Upper lobe of left lung (tissue), 6 donors: ENCODE measurements at regions not wholly inside any gene's neighbourhood (a gene's known extent, or its start where the extent isn't known, plus 50 kb on each side); places are given as distances from the start of the nearest gene placed in this dataset.

Experiments
- ATAC-seq, 2 donors: fragments of 200-7000 bp; cut with Tn5 transposase; one replicate each; pipeline ENCODE4 v1.9.1; 2022; ENCODE audit warnings: mild to moderate bottlenecking in 2 of 2, moderate library complexity in 2 of 2; ENCODE audit not compliant: low FRiP score in 2 of 2
- DNase-seq, 2 donors: peaks; one replicate each; pipeline ENCODE4 v3.0.0-alpha.2; 2019 to 2020
- H3K27ac ChIP-seq, 4 donors: fragments of 200-600 bp; sonication (generic); one replicate each; pipeline ENCODE4 v1.5.1; 2016 to 2019
- H3K27me3 ChIP-seq, 4 donors: fragments of 200-600 bp; sonication (generic); one replicate each; pipeline ENCODE4 v1.5.1; 2017 to 2019
- H3K36me3 ChIP-seq, 4 donors: fragments of 200-600 bp; sonication (generic); one replicate each; pipeline ENCODE4 v1.5.1; 2016 to 2019
- H3K4me1 ChIP-seq, 4 donors: fragments of 200-600 bp; sonication (generic); one replicate each; pipeline ENCODE4 v1.5.1; 2018 to 2019
- H3K4me3 ChIP-seq, 4 donors: fragments of 200-600 bp; sonication (generic); one replicate each; pipeline ENCODE4 v1.5.1; 2017 to 2019; ENCODE audit warnings: mild to moderate bottlenecking in 2 of 4, moderate library complexity in 1 of 4
- H3K9me3 ChIP-seq, 4 donors: fragments of 200-600 bp; sonication (generic); one replicate each; pipeline ENCODE4 v1.5.1; 2018 to 2019
- EP300 ChIP-seq, 4 donors: sonication (generic); formaldehyde crosslinking; IDR thresholded peaks; one replicate each; pipeline ENCODE4 v1.5.1; 2017; ENCODE audit warnings: antibody characterized with exemption in 4 of 4, control low read depth in 2 of 4
- POLR2A ChIP-seq, 4 donors: fragments of 450-650 bp; IDR thresholded peaks; one replicate each; pipeline ENCODE4 v1.5.1; 2016 to 2017; ENCODE audit warnings: antibody characterized with exemption in 4 of 4, mild to moderate bottlenecking in 2 of 4
- POLR2AphosphoS5 ChIP-seq, 2 donors: sonication (generic); formaldehyde crosslinking; IDR thresholded peaks; one replicate each; pipeline ENCODE4 v1.5.1; 2017; ENCODE audit warnings: antibody characterized with exemption in 2 of 2
- WGBS, 2 donors: methylation state at CpG; one replicate each; pipeline ENCODE4 v1.1.5; 2017 to 2018; 5-methylcytosine and 5-hydroxymethylcytosine counted together
- TF ChIP-seq, protein P1 (sequence below), 6 experiments: fragments of 450-650 bp in 4 of 6; fragments of 200-600 bp in 2 of 6; sonication (generic) in 2 of 6; IDR thresholded peaks; one replicate each; pipeline ENCODE4 v1.5.1; 2016 to 2019; ENCODE audit warnings: antibody characterized with exemption in 6 of 6
- donor health status: DM: no; HTN: no; CAD: no; lungs with moderate emphysema.
- donor health status: DM: no; HTN: yes; CAD: no; lungs with severe emphysema.

DNA sequence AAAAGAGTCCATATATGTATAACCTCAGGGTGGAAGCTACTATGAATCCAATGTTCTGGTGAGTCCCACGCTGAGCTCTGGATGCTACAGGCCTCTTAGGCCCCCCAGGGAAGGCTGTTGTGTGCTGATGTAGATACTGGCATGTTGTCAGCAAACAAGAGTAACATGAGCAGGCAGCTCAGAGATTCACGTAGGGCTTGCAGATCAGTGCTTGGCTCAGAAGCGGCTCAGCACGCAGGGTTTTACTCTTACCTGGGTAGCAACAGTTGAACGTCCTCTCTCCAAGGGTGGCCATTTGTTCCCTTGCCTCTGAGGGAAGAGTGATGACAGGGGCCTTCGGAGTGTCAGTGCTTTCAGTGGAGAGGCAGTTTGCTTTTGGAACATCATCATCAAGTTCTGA is 93.4 kb downstream of the ZFP64 start:
- ATAC-seq (no peak), DNase-seq (no peak)
- Histone ChIP-seq H3K4me3 (no peak overlapping the region), H3K4me1 (no peaks in the 10 kb centered on the region), H3K9me3 (no peaks in the 10 kb centered on the region), H3K27ac (no peak overlapping the region), H3K36me3 (peaks cover 0 to 3% (median 0%) of the 10 kb centered on the region in 4 donors), H3K27me3 (no peaks in the 10 kb centered on the region)
- whole genome bisulfite sequencing, 2 donors = 85 to 96% methylated on average over 6 of the region's 6 CpGs
- no peak for TF ChIP-seq POLR2AphosphoS5 (IDR thresholded peaks at IDR 0.05)
- TF ChIP-seq, protein P1, sequence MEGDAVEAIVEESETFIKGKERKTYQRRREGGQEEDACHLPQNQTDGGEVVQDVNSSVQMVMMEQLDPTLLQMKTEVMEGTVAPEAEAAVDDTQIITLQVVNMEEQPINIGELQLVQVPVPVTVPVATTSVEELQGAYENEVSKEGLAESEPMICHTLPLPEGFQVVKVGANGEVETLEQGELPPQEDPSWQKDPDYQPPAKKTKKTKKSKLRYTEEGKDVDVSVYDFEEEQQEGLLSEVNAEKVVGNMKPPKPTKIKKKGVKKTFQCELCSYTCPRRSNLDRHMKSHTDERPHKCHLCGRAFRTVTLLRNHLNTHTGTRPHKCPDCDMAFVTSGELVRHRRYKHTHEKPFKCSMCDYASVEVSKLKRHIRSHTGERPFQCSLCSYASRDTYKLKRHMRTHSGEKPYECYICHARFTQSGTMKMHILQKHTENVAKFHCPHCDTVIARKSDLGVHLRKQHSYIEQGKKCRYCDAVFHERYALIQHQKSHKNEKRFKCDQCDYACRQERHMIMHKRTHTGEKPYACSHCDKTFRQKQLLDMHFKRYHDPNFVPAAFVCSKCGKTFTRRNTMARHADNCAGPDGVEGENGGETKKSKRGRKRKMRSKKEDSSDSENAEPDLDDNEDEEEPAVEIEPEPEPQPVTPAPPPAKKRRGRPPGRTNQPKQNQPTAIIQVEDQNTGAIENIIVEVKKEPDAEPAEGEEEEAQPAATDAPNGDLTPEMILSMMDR (IDR thresholded peaks at IDR 0.05) = no peak
- no peak for TF ChIP-seq POLR2A (IDR thresholded peaks at IDR 0.05)
- TF ChIP-seq EP300 (IDR thresholded peaks at IDR 0.05) = no peak

DNA sequence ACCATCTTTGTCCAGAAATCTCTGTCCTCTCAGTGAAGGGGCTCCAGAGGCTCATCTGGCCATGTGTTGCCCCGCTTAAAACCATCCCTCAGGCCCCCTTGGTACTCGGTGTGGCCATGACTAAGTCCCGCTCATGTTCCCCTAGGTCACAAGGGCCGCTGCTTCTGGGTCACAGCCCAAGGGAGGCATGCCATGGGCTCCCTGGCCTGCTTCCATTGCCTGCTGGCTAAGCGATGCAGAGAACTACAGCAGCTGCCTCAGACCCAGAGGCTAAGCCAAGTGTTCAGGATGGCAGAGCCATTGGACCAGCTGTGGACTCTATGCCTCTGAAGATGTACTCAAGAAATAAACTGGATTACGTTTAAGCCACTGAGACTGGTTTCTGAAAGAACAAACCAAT is 95.5 kb downstream of the ZFP64 start:
- ATAC-seq = no peak
- TF ChIP-seq POLR2AphosphoS5 (IDR thresholded peaks at IDR 0.05) = no peak
- no peak for TF ChIP-seq POLR2A (IDR thresholded peaks at IDR 0.05)
- TF ChIP-seq, protein P1 (IDR thresholded peaks at IDR 0.05) = no peak
- TF ChIP-seq EP300 (IDR thresholded peaks at IDR 0.05) = no peak
- no peak overlapping the region for H3K4me3 ChIP-seq
- no peaks in the 10 kb centered on the region for H3K27me3 ChIP-seq
- no peaks in the 10 kb centered on the region for H3K9me3 ChIP-seq
- WGBS, 2 donors = 94 to 98% methylated on average over 6 of the region's 6 CpGs
- DNase-seq = no peak
- H3K4me1 ChIP-seq = no peaks in the 10 kb centered on the region
- no peak overlapping the region for H3K27ac ChIP-seq
- peaks cover 0 to 3% (median 0%) of the 10 kb centered on the region in 4 donors for H3K36me3 ChIP-seq

DNA sequence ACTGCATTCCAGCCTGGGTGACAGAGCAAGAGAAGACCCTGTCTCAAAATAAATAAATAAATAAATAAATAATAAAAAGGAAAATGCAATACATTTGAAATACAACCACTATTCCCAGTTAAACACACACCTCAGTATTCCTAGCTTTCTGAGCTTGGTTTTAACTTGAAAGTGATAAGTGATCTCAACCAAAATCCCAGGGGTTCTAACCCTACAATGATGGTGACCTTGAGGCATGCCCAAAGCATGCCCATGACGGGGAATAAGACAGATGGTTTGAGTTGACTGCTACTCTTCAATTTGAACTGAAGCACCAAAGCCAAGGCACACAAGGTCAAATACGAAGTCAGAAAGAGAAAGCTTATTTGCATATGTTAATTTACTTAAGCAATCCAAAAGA is 96.9 kb downstream of the ZFP64 start:
- 68 to 87% methylated on average over 2 of the region's 2 CpGs for WGBS, 2 donors
- ATAC-seq (no peak), DNase-seq (no peak)
- no peak overlapping the region for H3K27ac ChIP-seq
- TF ChIP-seq EP300 (IDR thresholded peaks at IDR 0.05) (no peak), POLR2AphosphoS5 (IDR thresholded peaks at IDR 0.05) (no peak), POLR2A (IDR thresholded peaks at IDR 0.05) (no peak)
- TF ChIP-seq, protein P1 (IDR thresholded peaks at IDR 0.05) = no peak
- no peaks in the 10 kb centered on the region for H3K9me3 ChIP-seq
- no peaks in the 10 kb centered on the region for H3K4me1 ChIP-seq
- no peaks in the 10 kb centered on the region for H3K27me3 ChIP-seq
- H3K4me3 ChIP-seq = no peak overlapping the region
- H3K36me3 ChIP-seq = peaks cover 0 to 3% (median 0%) of the 10 kb centered on the region in 4 donors

DNA sequence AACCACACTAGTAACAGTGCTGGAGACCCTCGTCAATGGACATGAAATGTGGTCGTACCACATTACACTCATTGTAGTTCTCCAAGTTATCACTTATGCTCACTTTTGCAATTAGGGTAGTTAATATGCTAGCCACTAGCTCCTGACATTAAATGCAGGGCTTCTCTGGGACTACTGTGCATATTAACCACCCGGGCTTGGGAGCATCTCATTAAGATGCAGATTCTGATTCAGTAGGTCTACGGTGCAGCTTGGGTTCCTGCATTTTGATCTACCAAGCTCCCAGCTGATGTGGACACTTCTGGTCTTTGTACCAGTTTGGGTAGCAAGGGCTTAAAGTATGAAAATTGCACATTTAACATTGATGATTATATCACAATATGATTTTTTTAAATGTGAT is 98.0 kb downstream of the ZFP64 start:
- TF ChIP-seq POLR2A (IDR thresholded peaks at IDR 0.05) (no peak), POLR2AphosphoS5 (IDR thresholded peaks at IDR 0.05) (no peak), EP300 (IDR thresholded peaks at IDR 0.05) (no peak)
- TF ChIP-seq, protein P1 (IDR thresholded peaks at IDR 0.05) = no peak
- Histone ChIP-seq H3K27me3 (no peaks in the 10 kb centered on the region), H3K4me3 (no peak overlapping the region), H3K4me1 (no peaks in the 10 kb centered on the region), H3K9me3 (no peaks in the 10 kb centered on the region), H3K36me3 (peaks cover 0 to 3% (median 0%) of the 10 kb centered on the region in 4 donors), H3K27ac (no peak overlapping the region)
- DNase-seq (no peak), ATAC-seq (no peak)
- WGBS, 2 donors = 88 to 97% methylated on average over 4 of the region's 4 CpGs

DNA sequence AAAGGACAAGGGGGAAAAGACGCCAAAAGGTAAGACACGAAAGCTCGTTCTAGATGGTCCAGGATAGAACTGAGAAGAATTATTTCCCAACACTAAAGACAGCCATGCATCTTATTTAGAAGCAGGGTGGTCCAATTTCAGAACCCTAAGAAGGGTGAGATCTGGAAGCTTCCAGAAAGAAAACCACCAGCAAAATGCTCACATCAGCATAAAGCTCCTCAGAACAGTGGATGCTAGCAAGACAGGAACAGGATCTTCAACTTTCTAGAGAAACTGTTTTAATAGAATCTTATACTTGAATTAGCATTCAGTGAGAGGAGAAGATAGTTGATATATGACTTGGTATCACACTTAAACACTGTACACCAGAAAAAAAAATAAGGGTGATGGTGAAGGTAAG is 101.5 kb downstream of the ZFP64 start:
- no peak overlapping the region for H3K27ac ChIP-seq
- no peak overlapping the region for H3K4me3 ChIP-seq
- 91 to 96% methylated on average over 3 of the region's 3 CpGs for WGBS, 2 donors
- ATAC-seq (no peak), DNase-seq (no peak)
- H3K27me3 ChIP-seq = no peaks in the 10 kb centered on the region
- TF ChIP-seq EP300 (IDR thresholded peaks at IDR 0.05) = no peak
- no peak for TF ChIP-seq POLR2AphosphoS5 (IDR thresholded peaks at IDR 0.05)
- TF ChIP-seq POLR2A (IDR thresholded peaks at IDR 0.05) = no peak
- TF ChIP-seq, protein P1 (IDR thresholded peaks at IDR 0.05) = no peak
- H3K4me1 ChIP-seq = no peaks in the 10 kb centered on the region
- peaks cover 4 to 16% (median 9%) of the 10 kb centered on the region in 4 donors for H3K9me3 ChIP-seq
- H3K36me3 ChIP-seq = peaks cover 0 to 9% (median 6%) of the 10 kb centered on the region in 4 donors
